Ascending aorta (tissue), 2 donors: ENCODE measurements at regions not wholly inside any gene's neighbourhood (a gene's known extent, or its start where the extent isn't known, plus 50 kb on each side); places are given as distances from the start of the nearest gene placed in this dataset.

ENCODE experiments used
- DNase-seq, 2 donors: peaks; one replicate each; pipeline ENCODE4 v3.0.0-alpha.2; 2019; ENCODE audit warnings: low spot score in 2 of 2
- H3K27ac ChIP-seq, 2 donors: fragments of 200-600 bp; sonication (generic); one replicate each; pipeline ENCODE4 v1.5.1; 2016 to 2017; ENCODE audit warnings: mild to moderate bottlenecking in 1 of 2
- H3K27me3 ChIP-seq: fragments of 200-600 bp; sonication (generic); one replicate; pipeline ENCODE4 v1.5.1; 2017
- H3K36me3 ChIP-seq, 2 donors: fragments of 200-600 bp; sonication (generic); one replicate each; pipeline ENCODE4 v1.5.1; 2016
- H3K4me1 ChIP-seq, 2 donors: fragments of 200-600 bp; sonication (generic); one replicate each; pipeline ENCODE4 v1.5.1; 2016 to 2017; ENCODE audit warnings: mild to moderate bottlenecking in 1 of 2
- H3K4me3 ChIP-seq, 2 donors: fragments of 200-600 bp; sonication (generic); one replicate each; pipeline ENCODE4 v1.5.1; 2016 to 2017; ENCODE audit warnings: mild to moderate bottlenecking in 1 of 2
- H3K9me3 ChIP-seq, 2 donors: fragments of 200-600 bp; sonication (generic); one replicate each; pipeline ENCODE4 v1.5.1; 2016
- intact Hi-C: fragments of 100-400 bp; cut with DNase I; formaldehyde crosslinking; loops from one replicate; pipeline ENCODE4 v1.15.1; 2023
- TF ChIP-seq, protein P1 (sequence below), 3 experiments: fragments of 200-600 bp in 2 of 3; fragments of 450-650 bp in 1 of 3; sonication (generic) in 2 of 3; IDR thresholded peaks; one replicate each; pipeline ENCODE4 v1.5.1; 2016 to 2019; ENCODE audit warnings: antibody characterized with exemption in 3 of 3, mild to moderate bottlenecking in 1 of 3, moderate library complexity in 1 of 3

- DNase-seq: no peak
- Histone ChIP-seq H3K4me1 (peaks cover 0 to 23% of the 10 kb centered on the region in 2 donors), H3K4me3 (no peak overlapping the region), H3K27ac (no peak overlapping the region), H3K9me3 (no peaks in the 10 kb centered on the region), H3K36me3 (no peaks in the 10 kb centered on the region), H3K27me3 (no peaks in the 10 kb centered on the region)
- TF ChIP-seq, protein P1, sequence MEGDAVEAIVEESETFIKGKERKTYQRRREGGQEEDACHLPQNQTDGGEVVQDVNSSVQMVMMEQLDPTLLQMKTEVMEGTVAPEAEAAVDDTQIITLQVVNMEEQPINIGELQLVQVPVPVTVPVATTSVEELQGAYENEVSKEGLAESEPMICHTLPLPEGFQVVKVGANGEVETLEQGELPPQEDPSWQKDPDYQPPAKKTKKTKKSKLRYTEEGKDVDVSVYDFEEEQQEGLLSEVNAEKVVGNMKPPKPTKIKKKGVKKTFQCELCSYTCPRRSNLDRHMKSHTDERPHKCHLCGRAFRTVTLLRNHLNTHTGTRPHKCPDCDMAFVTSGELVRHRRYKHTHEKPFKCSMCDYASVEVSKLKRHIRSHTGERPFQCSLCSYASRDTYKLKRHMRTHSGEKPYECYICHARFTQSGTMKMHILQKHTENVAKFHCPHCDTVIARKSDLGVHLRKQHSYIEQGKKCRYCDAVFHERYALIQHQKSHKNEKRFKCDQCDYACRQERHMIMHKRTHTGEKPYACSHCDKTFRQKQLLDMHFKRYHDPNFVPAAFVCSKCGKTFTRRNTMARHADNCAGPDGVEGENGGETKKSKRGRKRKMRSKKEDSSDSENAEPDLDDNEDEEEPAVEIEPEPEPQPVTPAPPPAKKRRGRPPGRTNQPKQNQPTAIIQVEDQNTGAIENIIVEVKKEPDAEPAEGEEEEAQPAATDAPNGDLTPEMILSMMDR (IDR thresholded peaks at IDR 0.05): no peak
- intact Hi-C loops: no loop called here
These were observed 335.2 kb downstream of the PDGFC start for GRCh38 chr4:156636381-156636780.

DNA sequence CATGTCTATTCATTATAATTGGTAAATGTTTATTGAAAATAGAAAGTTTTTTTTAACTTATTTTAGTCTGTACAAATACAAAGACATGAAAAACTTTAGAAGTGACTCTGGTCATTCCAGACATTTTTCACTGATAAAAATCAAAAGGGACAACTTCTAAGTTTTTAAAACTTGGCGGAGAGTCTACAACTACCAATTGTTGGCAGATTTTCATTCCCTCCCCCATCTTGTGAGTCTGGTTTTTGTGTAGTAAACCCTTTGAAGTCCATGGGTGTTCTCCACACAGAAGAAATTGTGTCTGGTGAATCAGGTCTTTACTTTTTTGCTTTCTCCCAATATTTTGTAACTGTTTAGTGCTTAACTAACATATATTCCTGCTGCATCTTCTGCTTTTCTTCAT lies 336.5 kb downstream of the PDGFC start:
- Histone ChIP-seq H3K4me3 (peak overlapping the region in 1 of 2 donors; percentile 14), H3K27ac (peak overlapping the region in 1 of 2 donors; percentile 30), H3K9me3 (no peaks in the 10 kb centered on the region), H3K27me3 (no peaks in the 10 kb centered on the region), H3K36me3 (no peaks in the 10 kb centered on the region), H3K4me1 (peaks cover 0 to 23% of the 10 kb centered on the region in 2 donors)
- DNase-seq: no peak
- intact Hi-C loops: no loop called here
- TF ChIP-seq, protein P1 (IDR thresholded peaks at IDR 0.05): no peak

- TF ChIP-seq, protein P1 (IDR thresholded peaks at IDR 0.05): no peak
- no peak for DNase-seq
- H3K9me3 ChIP-seq: no peaks in the 10 kb centered on the region
- peak overlapping the region in 1 of 2 donors; percentile 65 for H3K27ac ChIP-seq
- H3K27me3 ChIP-seq: no peaks in the 10 kb centered on the region
- H3K4me1 ChIP-seq: peaks cover 0 to 23% of the 10 kb centered on the region in 2 donors
- intact Hi-C loops: no loop called here
- H3K4me3 ChIP-seq: no peak overlapping the region
- no peaks in the 10 kb centered on the region for H3K36me3 ChIP-seq
These were observed 337.0 kb downstream of the PDGFC start for GRCh38 chr4:156634612-156635011.

DNA sequence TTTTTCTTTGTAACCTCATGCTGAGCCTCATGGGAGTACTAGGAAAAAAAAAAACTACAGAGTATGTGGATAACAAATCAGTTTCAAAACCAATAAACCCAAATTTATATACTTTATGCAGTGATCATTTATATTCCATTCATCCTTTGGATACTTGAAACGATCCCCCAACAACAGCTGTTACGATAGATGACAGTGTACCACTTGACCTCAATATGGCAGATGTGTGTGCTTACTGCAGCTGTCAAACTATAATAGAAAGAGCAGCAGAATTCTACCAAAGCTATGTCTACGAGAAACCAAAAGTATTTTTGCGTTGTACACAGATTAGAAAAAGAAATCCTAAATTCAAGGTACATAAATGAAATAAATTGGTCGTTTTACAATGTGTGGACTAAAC lies 337.8 kb downstream of the PDGFC start:
- H3K27ac ChIP-seq: peak overlapping the region in 1 of 2 donors; percentile 65
- TF ChIP-seq, protein P1 (IDR thresholded peaks at IDR 0.05): no peak

GRCh38 chr4:156628858-156629257 lies 342.7 kb downstream of the PDGFC start:
- DNase-seq: no peak
- intact Hi-C loops: no loop called here
- TF ChIP-seq, protein P1 (IDR thresholded peaks at IDR 0.05): no peak
- no peaks in the 10 kb centered on the region for H3K9me3 ChIP-seq
- no peak overlapping the region for H3K4me3 ChIP-seq
- peaks cover 0 to 3% of the 10 kb centered on the region in 2 donors for H3K4me1 ChIP-seq
- H3K36me3 ChIP-seq: no peaks in the 10 kb centered on the region
- H3K27me3 ChIP-seq: no peaks in the 10 kb centered on the region
- no peak overlapping the region for H3K27ac ChIP-seq

More for the DNA sequence above, 337.8 kb downstream of the PDGFC start:
- intact Hi-C loops: no loop called here
- H3K36me3 ChIP-seq: no peaks in the 10 kb centered on the region
- no peaks in the 10 kb centered on the region for H3K27me3 ChIP-seq
- no peaks in the 10 kb centered on the region for H3K9me3 ChIP-seq
- peaks cover 0 to 21% of the 10 kb centered on the region in 2 donors for H3K4me1 ChIP-seq
- DNase-seq: no peak
- H3K4me3 ChIP-seq: no peak overlapping the region

GRCh38 chr4:156623376-156623775 lies 348.2 kb downstream of the PDGFC start:
- Histone ChIP-seq H3K27ac (no peak overlapping the region), H3K4me3 (no peak overlapping the region), H3K4me1 (peaks cover 0 to 2% of the 10 kb centered on the region in 2 donors), H3K36me3 (no peaks in the 10 kb centered on the region), H3K9me3 (no peaks in the 10 kb centered on the region), H3K27me3 (no peaks in the 10 kb centered on the region)
- DNase-seq: no peak
- TF ChIP-seq, protein P1 (IDR thresholded peaks at IDR 0.05): no peak
- intact Hi-C loops: no loop called here
